Cardiac septum (tissue), 1 donor: ENCODE measurements at regions not wholly inside any gene's neighbourhood (a gene's known extent, or its start where the extent isn't known, plus 50 kb on each side); places are given as distances from the start of the nearest gene placed in this dataset.

ENCODE experiments used
- DNase-seq: peaks from one replicate; pipeline ENCODE4 v3.0.0-alpha.2; 2020; ENCODE audit warnings: low spot score
- intact Hi-C: fragments of 100-400 bp; cut with DNase I; formaldehyde crosslinking; loops from one replicate; pipeline ENCODE4 v1.14.0; 2022
- donor health status: DM: no; HTN: no; CAD: no.

DNA sequence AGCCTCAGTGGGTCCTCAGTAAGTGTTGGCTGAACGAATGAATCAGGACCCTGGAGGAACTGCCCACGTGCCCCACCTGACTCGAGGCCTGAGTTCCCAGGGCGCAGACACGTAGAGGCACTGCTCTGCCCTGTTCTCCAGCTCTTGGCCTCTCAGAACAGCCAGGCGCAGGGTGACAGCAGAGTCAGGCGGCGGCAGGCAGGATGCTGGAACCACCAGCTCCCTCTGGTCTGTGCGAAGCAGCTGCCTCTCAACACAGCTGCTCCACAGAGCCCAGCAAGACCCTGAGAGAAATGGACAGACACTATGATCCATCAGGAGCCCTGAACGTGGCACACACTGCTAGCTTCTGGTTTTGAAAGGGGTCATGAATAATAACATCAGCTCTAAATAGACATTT, 53.1 kb upstream of the BCO1 start:
- intact Hi-C loops: loop anchor here (10.0 kb wide), 1 partner anchor 91 kb away; the partner anchor contains the start of gene GCSH

DNA sequence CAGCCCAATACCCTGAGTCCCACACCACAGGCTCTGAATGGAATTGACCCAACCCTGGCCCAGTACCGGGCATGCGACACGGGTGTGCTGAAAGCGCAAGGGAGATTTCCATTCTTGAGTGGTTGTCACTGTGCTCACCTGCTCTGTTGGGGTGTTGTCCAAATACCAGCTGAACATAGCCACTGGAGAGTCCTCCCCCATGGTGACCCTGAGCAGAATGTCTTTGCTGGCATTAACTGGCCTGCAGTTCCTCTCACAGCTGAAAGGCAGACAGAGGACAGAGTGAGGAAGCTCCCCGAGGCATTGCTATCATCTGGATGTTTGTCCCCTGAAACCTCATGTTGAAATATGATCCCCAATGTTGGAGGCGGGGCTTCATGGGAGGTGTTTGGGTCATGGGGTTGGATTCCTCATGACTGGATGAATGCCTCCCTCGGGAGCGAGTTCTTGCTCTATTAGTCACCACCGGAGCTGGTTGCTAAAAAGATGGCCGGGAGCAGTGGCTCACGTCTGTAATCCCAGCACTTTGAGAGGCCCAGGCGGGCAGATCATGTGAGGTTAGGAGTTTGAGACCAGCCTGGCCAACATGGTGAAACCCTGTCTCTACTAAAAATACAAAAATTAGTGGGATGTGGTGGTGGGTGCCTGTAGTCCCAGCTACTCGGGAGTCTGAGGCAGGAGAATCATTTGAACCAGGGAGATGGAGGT, 57.3 kb upstream of the BCO1 start:
- DNase-seq: peak; percentile 84
- intact Hi-C loops: loop anchor here (5.0 to 10.0 kb wide), 2 partner anchors 86 to 144 kb away; partner anchors contain the start of genes ATMIN and GCSH

More for the DNA sequence above, 53.1 kb upstream of the BCO1 start:
- DNase-seq: no peak

- DNase-seq: no peak
- intact Hi-C loops: loop anchor here (5.0 to 10.0 kb wide), 2 partner anchors 86 to 143 kb away; partner anchors contain the start of genes ATMIN and GCSH
Measured at GRCh38 chr16:81180578-81180977, 57.9 kb upstream of the BCO1 start.

DNA sequence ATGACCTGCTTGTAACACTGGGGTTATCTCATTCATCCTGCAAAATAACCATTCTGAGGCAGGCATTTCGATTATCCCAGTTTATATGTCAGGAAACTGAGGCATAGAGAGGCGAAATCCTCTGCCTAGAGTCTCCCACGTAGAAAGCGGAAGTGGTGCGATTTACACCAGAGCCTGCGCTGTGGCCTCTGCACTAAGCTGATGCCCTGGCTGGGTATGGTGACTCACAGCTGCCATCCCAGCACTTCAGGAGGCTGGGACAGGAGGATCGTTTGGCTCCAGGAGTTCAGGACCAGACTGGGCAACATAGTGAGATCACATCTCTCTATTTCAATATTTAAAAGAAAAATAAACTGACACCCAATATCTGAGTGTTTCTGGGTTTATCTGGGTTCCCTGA, 59.3 kb upstream of the BCO1 start:
- no peak for DNase-seq
- intact Hi-C loops: no loop called here

DNA sequence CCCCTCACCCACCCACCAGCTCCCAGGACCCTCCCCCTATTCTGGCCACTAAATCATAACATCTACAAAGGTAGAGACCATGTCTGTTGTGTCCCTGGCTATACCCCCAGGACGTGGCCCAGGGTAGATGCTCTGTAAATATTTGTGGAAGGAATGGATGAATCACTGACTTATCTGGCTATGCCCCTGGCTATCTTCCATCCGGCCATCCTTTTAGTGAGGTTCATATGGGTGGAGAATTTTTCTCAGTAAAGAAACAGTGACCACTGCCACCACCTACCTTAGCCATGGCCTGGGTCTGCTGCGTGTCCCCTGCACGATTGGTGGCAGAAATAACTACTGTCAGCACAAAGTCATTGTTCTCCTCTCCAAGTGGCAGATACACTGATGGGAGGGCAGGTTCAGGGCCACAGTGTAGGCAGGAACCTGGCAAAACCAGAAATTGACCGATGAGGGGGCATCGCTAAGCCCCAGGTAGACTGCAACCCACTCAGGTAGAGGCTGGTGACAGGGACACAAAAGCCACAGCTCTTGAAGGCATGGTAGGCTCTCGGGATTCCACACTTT, 63.1 kb upstream of the BCO1 start:
- intact Hi-C loops: no loop called here
- DNase-seq: no peak

- no peak for DNase-seq
- intact Hi-C loops: no loop called here
Measured at GRCh38 chr16:81174644-81175324, 63.7 kb upstream of the BCO1 start.

DNA sequence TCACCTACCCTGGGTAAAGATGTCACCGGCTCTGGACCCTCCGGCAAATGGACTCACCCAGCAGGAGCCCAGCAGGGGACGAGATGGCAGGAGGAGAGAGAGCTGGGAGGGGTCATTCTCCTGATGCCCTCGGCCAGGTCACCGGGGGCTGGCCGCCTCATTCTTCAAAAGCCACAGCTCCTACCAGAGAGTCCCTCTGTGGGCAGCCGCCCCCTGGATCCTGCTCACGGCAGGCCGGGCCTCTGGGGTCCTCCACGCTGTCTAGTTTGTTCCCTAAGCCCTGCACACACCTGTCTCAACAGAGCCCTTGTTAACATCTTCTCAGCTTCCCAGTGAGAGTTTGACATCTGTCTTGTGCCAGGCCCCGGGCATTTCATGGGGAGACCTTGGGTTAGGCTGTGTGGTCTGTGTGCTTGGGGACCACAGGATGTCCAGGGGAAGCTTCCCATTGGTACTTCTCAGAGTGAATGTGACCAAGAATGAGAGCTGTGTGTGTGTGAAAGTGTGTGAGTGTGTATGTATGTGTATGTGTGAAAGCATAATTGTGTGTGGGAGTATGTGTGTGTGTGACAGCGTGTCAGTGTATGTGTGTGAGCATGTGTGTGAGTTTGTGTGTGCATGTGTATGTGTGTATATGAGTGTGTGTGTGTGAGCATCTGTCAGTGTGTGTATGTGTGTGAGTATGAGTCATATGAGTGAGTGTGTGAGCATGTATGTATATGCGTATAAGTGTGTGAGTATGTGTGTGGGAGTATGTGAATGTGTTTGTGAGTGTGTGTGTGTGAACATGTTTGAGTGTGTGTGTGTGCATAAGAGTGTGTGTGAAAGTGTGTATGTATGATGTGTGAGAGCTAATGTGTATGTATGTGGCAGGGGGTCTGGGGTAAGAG, 65.5 kb upstream of the BCO1 start:
- intact Hi-C loops: no loop called here
- no peak for DNase-seq

GRCh38 chr16:81170824-81171223, 67.7 kb upstream of the BCO1 start:
- intact Hi-C loops: no loop called here
- no peak for DNase-seq

- intact Hi-C loops: no loop called here
- no peak for DNase-seq
Measured at GRCh38 chr16:81168406-81168805, 70.1 kb upstream of the BCO1 start.

GRCh38 chr16:81167851-81168250, 70.6 kb upstream of the BCO1 start:
- intact Hi-C loops: no loop called here
- no peak for DNase-seq

GRCh38 chr16:81166417-81167300, 70.5 kb upstream of the GCSH start:
- intact Hi-C loops: no loop called here
- DNase-seq: no peak

DNA sequence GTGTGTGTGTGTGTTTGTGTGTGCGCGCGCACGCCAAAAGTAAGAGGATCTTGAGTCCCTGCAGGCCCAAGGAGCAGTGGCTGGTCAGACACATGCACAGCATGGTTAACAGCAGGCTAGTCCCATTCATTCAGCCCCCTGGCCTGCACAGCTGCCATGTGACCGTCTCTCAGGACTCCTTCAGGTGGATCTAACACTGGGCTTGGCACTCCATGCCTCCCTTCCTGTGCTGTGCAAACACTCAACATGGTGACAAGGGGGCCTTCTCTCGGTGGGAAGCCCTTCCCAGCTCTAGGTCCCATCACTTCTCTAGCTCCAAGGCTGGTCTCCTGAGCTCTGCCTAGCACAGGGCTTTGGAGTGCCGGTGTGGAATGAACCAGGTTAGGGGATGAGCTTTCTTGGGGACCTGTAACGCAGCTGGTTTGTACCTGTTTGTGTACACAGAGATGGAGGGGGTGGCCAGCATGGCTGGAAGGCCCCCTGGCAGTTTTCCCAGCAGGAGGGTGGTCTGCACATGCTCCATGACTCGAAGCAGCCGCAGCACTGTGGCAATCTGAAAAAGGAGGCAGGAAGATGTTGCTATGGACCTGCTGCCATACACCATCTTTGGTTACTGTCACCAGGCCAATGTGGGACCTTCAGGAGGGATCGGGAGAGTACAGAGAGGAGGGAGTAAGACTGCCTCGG, 69.4 kb upstream of the GCSH start:
- intact Hi-C loops: no loop called here
- no peak for DNase-seq

GRCh38 chr16:81164958-81165357, 68.8 kb upstream of the GCSH start:
- no peak for DNase-seq
- intact Hi-C loops: no loop called here

GRCh38 chr16:81164481-81164880, 68.3 kb upstream of the GCSH start:
- no peak for DNase-seq
- intact Hi-C loops: no loop called here

- intact Hi-C loops: no loop called here
- DNase-seq: no peak
Measured at GRCh38 chr16:81163671-81164070, 67.5 kb upstream of the GCSH start.

GRCh38 chr16:81158964-81159363, 62.8 kb upstream of the GCSH start:
- intact Hi-C loops: no loop called here

GRCh38 chr16:81155769-81156168, 59.6 kb upstream of the GCSH start:
- DNase-seq: no peak
- intact Hi-C loops: no loop called here

More at GRCh38 chr16:81158964-81159363, 62.8 kb upstream of the GCSH start:
- no peak for DNase-seq

DNA sequence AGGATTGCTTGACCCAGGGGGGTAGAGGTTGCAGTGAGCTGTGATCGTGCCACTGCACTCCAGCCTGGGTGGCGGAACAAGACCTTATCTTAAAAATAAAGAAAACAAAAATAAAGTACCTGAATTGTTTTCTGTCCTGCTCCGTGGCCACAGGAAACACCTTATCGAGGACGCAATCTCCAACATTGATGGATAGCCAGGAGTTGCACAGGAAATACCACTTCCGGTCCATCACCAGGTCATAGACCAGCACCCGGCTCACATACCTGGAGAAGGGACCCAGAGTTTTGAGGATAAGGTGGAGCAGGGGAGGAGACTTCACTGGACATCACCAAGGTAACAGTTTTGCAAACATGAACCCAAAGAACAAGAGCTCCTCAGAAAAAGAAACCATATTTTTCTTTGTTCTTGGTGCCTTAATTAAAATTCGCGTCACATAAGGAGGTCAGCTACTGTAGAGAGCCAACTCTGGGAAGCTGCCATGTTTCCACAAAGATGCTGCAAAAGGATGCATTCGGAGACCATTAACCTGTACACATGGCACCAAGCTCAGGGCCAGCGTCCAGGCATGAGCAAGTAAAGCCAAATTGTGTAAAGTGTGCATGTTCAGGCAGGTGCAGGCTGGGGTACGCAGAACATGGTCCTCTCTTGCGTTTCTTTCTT, 55.6 kb upstream of the GCSH start:
- no peak for DNase-seq
- intact Hi-C loops: no loop called here
